GM18909 (cell line): ENCODE measurements at regions not wholly inside any gene's neighbourhood (a gene's known extent, or its start where the extent isn't known, plus 50 kb on each side); places are given as distances from the start of the nearest gene placed in this dataset.

Experiments used
- ATAC-seq: cut with Tn5 transposase; IDR thresholded peaks from one replicate; pipeline ENCODE4 v1.9.1; 2021; ENCODE audit warnings: mild to moderate bottlenecking; ENCODE audit not compliant: unreplicated experiment, poor library complexity

GRCh38 chr14:86639666-86640065, 1109.7 kb downstream of the FLRT2 start:
- ATAC-seq = no peak

GRCh38 chr14:86639146-86639545, 1109.2 kb downstream of the FLRT2 start:
- no peak for ATAC-seq

GRCh38 chr14:86627080-86627479, 1097.1 kb downstream of the FLRT2 start:
- ATAC-seq = no peak

GRCh38 chr14:86626530-86626929, 1096.6 kb downstream of the FLRT2 start:
- no peak for ATAC-seq

GRCh38 chr14:86625637-86626036, 1095.7 kb downstream of the FLRT2 start:
- ATAC-seq = no peak

- ATAC-seq = no peak
These were observed 1089.8 kb downstream of the FLRT2 start for GRCh38 chr14:86619726-86620125.

GRCh38 chr14:86613786-86614185, 1083.8 kb downstream of the FLRT2 start:
- ATAC-seq = no peak

GRCh38 chr14:86613126-86613525, 1083.2 kb downstream of the FLRT2 start:
- no peak for ATAC-seq

GRCh38 chr14:86604561-86604960, 1074.6 kb downstream of the FLRT2 start:
- no peak for ATAC-seq

- no peak for ATAC-seq
These were observed 1072.3 kb downstream of the FLRT2 start for GRCh38 chr14:86602263-86602662.

- no peak for ATAC-seq
These were observed 1071.9 kb downstream of the FLRT2 start for GRCh38 chr14:86601813-86602212.

GRCh38 chr14:86597279-86597678, 1067.3 kb downstream of the FLRT2 start:
- ATAC-seq = no peak

GRCh38 chr14:86596024-86596423, 1066.1 kb downstream of the FLRT2 start:
- no peak for ATAC-seq

GRCh38 chr14:86575141-86575540, 1045.2 kb downstream of the FLRT2 start:
- no peak for ATAC-seq

- no peak for ATAC-seq
These were observed 1044.8 kb downstream of the FLRT2 start for GRCh38 chr14:86574778-86575129.

- ATAC-seq = no peak
These were observed 1044.3 kb downstream of the FLRT2 start for GRCh38 chr14:86574051-86574777.

- ATAC-seq = no peak
These were observed 1040.4 kb downstream of the FLRT2 start for GRCh38 chr14:86570371-86570770.

GRCh38 chr14:86543521-86543920, 1013.6 kb downstream of the FLRT2 start:
- no peak for ATAC-seq

- no peak for ATAC-seq
These were observed 1012.0 kb downstream of the FLRT2 start for GRCh38 chr14:86541972-86542371.

GRCh38 chr14:86540636-86541247, 1010.8 kb downstream of the FLRT2 start:
- ATAC-seq = no peak

GRCh38 chr14:86539361-86540070, 1009.6 kb downstream of the FLRT2 start:
- no peak for ATAC-seq

- no peak for ATAC-seq
These were observed 1003.9 kb downstream of the FLRT2 start for GRCh38 chr14:86533834-86534233.
